ENCODE measurements at regions not wholly inside any gene's neighbourhood (a gene's known extent, or its start where the extent isn't known, plus 50 kb on each side); places are given as distances from the start of the nearest gene placed in this dataset.

GRCh38 chr17:56735842-56736241 lies 97.9 kb downstream of the C17orf67 start:
- intact Hi-C loops (cut with DNase I): loop anchor here (10.0 kb wide), 1 partner anchor 59 kb away; no protein-coding TSS in a partner anchor

GRCh38 chr17:56737421-56738161 lies 96.1 kb downstream of the C17orf67 start:
- H3K27me3 ChIP-seq: no peaks in the 10 kb centered on the region
- H3K9me3 ChIP-seq: no peaks in the 10 kb centered on the region
- no peak overlapping the region for H3K4me3 ChIP-seq
- H3K4me1 ChIP-seq: no peaks in the 10 kb centered on the region
- H3K27ac ChIP-seq: no peak overlapping the region
- intact Hi-C loops (cut with DNase I): loop anchor here (10.0 kb wide), 1 partner anchor 57 kb away; no protein-coding TSS in a partner anchor
- no peak for DNase-seq
- 70 to 71% methylated on average over 22 of the region's 22 CpGs for WGBS, 2 donors
- H3K36me3 ChIP-seq: no peaks in the 10 kb centered on the region
- TF ChIP-seq CTCF (IDR thresholded peaks at IDR 0.05): no peak

More at GRCh38 chr17:56735842-56736241, 97.9 kb downstream of the C17orf67 start:
- TF ChIP-seq POLR2AphosphoS5 (IDR thresholded peaks at IDR 0.05) (no peak), POLR2A (IDR thresholded peaks at IDR 0.05) (no peak), EP300 (IDR thresholded peaks at IDR 0.05) (no peak), CTCF (IDR thresholded peaks at IDR 0.05) (no peak)
- Histone ChIP-seq H3K9me3 (no peaks in the 10 kb centered on the region), H3K36me3 (no peaks in the 10 kb centered on the region), H3K27ac (no peak overlapping the region), H3K4me1 (no peaks in the 10 kb centered on the region), H3K4me3 (no peak overlapping the region), H3K27me3 (no peaks in the 10 kb centered on the region)
- DNase-seq: no peak
- WGBS, 2 donors: 53 to 77% methylated on average over 6 of the region's 6 CpGs

GRCh38 chr17:56739376-56739775 lies 94.3 kb downstream of the C17orf67 start:
- intact Hi-C loops (cut with DNase I): loop anchor here (10.0 kb wide), 1 partner anchor 55 kb away; no protein-coding TSS in a partner anchor
- no peaks in the 10 kb centered on the region for H3K27me3 ChIP-seq
- no peak for DNase-seq
- H3K27ac ChIP-seq: no peak overlapping the region
- H3K4me3 ChIP-seq: no peak overlapping the region
- TF ChIP-seq EP300 (IDR thresholded peaks at IDR 0.05) (no peak), CTCF (IDR thresholded peaks at IDR 0.05) (no peak), POLR2A (IDR thresholded peaks at IDR 0.05) (no peak), POLR2AphosphoS5 (IDR thresholded peaks at IDR 0.05) (no peak)
- H3K4me1 ChIP-seq: no peaks in the 10 kb centered on the region
- no peaks in the 10 kb centered on the region for H3K36me3 ChIP-seq
- H3K9me3 ChIP-seq: no peaks in the 10 kb centered on the region

GRCh38 chr17:56739776-56740175 lies 93.9 kb downstream of the C17orf67 start:
- WGBS, 2 donors: 69 to 77% methylated on average over 6 of the region's 6 CpGs
- Histone ChIP-seq H3K4me3 (no peak overlapping the region), H3K4me1 (no peaks in the 10 kb centered on the region), H3K27me3 (no peaks in the 10 kb centered on the region), H3K36me3 (no peaks in the 10 kb centered on the region), H3K27ac (no peak overlapping the region), H3K9me3 (no peaks in the 10 kb centered on the region)
- intact Hi-C loops (cut with DNase I): loop anchor here (10.0 kb wide), 1 partner anchor 55 kb away; no protein-coding TSS in a partner anchor
- no peak for TF ChIP-seq POLR2A (IDR thresholded peaks at IDR 0.05)
- TF ChIP-seq CTCF (IDR thresholded peaks at IDR 0.05): no peak
- TF ChIP-seq POLR2AphosphoS5 (IDR thresholded peaks at IDR 0.05): no peak
- no peak for TF ChIP-seq EP300 (IDR thresholded peaks at IDR 0.05)
- DNase-seq: no peak

GRCh38 chr17:56740481-56740880 lies 93.2 kb downstream of the C17orf67 start:
- Histone ChIP-seq H3K27ac (no peak overlapping the region), H3K4me1 (no peaks in the 10 kb centered on the region), H3K27me3 (no peaks in the 10 kb centered on the region), H3K36me3 (no peaks in the 10 kb centered on the region), H3K4me3 (no peak overlapping the region), H3K9me3 (no peaks in the 10 kb centered on the region)
- no peak for DNase-seq
- 75 to 84% methylated on average over 3 of the region's 3 CpGs for WGBS, 2 donors
- TF ChIP-seq EP300 (IDR thresholded peaks at IDR 0.05) (no peak), CTCF (IDR thresholded peaks at IDR 0.05) (no peak), POLR2AphosphoS5 (IDR thresholded peaks at IDR 0.05) (no peak), POLR2A (IDR thresholded peaks at IDR 0.05) (no peak)
- intact Hi-C loops (cut with DNase I): no loop called here

All from sigmoid colon (tissue), 6 donors.